ENCODE measurements at regions not wholly inside any gene's neighbourhood (a gene's known extent, or its start where the extent isn't known, plus 50 kb on each side); places are given as distances from the start of the nearest gene placed in this dataset.

DNA sequence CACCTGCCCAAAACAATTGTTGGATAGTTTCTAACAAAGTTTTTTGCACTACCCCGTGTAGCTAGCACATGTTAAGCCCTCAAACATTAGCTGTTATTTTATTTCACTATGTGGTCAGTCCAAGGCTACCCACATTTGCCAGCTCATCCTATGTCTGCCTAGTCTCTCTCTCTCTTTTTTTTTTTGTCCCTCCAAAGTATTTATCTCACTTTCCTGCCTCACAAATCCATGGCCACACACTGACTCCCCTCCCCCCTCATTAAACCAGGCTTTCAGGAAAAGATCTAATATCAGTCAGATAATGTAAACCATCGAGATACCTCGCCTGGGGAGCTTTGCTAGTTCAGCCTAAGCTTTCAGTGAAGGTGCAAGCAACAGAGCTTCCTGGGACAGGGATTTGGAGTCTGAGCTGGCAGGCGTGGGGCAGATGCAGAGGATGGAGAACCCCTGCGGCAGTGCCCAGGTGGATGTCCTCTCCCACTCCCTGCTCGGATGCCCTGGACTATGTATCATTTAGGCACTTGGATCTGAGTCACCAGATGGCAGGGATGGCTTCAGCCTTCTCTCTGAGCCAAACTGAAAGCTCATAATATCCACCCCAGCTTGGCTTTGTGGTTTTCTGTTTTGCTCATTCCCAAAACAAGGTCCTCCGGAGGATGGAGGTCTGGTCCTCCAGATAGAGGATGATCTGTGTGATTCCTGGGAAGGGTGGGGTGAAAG is 73.7 kb upstream of the FOXF1 start:
- 52% methylated on average over 6 of the region's 7 CpGs for WGBS (ENCODE audit: insufficient coverage, low coverage, low lambda C conversion rate, missing lambda C conversion rate)
- H3K9me3 ChIP-seq: no peaks in the 10 kb centered on the region
- H3K4me1 ChIP-seq: no peaks in the 10 kb centered on the region
- no peak overlapping the region for H3K27ac ChIP-seq
- no peaks in the 10 kb centered on the region for H3K36me3 ChIP-seq
- no peak for ATAC-seq
- no peaks in the 10 kb centered on the region for H3K27me3 ChIP-seq
- no peak for TF ChIP-seq POLR2A (IDR thresholded peaks at IDR 0.05)
- TF ChIP-seq CTCF (IDR thresholded peaks at IDR 0.05): no peak
- DNase-seq: no peak
- no peak overlapping the region for H3K4me3 ChIP-seq
- intact Hi-C loops (cut with DNase I): no loop called here

DNA sequence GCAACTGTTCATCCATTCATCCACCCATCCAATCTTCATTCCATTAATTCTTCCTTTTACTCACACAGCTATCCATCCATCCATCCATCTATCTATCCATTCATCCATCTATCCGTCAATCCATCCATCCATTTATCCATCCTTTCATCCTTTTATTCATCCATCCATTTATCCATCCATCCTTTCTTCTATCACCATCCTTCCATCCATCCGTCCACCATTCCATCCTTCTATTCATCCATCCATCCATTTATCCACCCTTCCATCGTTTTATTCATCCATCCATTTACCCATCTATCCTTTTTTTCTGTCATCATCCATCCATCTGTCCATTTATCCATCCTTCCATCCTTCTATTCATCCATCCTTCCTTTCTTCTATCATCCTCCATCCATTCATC is 73.0 kb upstream of the FOXF1 start:
- TF ChIP-seq CTCF (IDR thresholded peaks at IDR 0.05): no peak
- no peak for TF ChIP-seq POLR2A (IDR thresholded peaks at IDR 0.05)
- intact Hi-C loops (cut with DNase I): no loop called here
- no peaks in the 10 kb centered on the region for H3K36me3 ChIP-seq
- H3K27ac ChIP-seq: no peak overlapping the region
- H3K4me3 ChIP-seq: no peak overlapping the region
- DNase-seq (no peak), ATAC-seq (no peak)
- H3K27me3 ChIP-seq: no peaks in the 10 kb centered on the region
- H3K9me3 ChIP-seq: no peaks in the 10 kb centered on the region
- no peaks in the 10 kb centered on the region for H3K4me1 ChIP-seq
- 35% methylated on average over 3 of the region's 3 CpGs for WGBS (ENCODE audit: insufficient coverage, low coverage, low lambda C conversion rate, missing lambda C conversion rate)

GRCh38 chr16:86442703-86443102 is 67.6 kb upstream of the FOXF1 start:
- Histone ChIP-seq H3K9me3 (no peaks in the 10 kb centered on the region), H3K27ac (no peak overlapping the region), H3K4me3 (no peak overlapping the region), H3K27me3 (no peaks in the 10 kb centered on the region), H3K4me1 (no peaks in the 10 kb centered on the region), H3K36me3 (no peaks in the 10 kb centered on the region)
- intact Hi-C loops (cut with DNase I): no loop called here
- WGBS (ENCODE audit: insufficient coverage, low coverage, low lambda C conversion rate, missing lambda C conversion rate): 33% methylated on average over 5 of the region's 9 CpGs
- TF ChIP-seq CTCF (IDR thresholded peaks at IDR 0.05) (no peak), POLR2A (IDR thresholded peaks at IDR 0.05) (no peak)
- DNase-seq (no peak), ATAC-seq (no peak)

DNA sequence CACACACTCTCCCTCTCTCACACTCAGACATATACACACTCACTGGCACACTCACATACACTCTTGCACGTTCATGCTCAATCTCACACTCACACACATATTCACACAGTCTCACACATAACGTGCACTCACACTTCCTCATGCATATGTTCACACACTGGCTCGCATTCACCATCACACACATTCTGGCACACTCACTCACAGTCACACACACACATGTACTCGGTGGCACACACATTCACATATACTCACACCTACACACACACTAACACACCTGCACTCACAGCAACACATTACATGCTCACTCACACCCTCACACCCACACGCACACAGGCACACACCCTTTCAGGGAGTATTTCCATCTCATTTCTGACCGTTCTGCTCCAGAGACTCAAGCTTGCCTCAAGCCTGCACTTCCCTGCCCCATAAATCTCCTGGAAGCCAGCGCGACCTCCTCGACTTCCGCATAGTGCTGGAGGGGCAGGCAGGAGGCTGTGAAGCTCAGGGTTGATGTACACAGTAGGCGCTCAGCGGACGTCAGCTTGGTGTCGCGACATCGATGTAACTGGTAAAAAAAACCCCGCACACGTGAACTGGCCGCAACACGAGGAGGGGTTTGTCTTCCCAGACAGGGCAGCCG is 66.7 kb upstream of the FOXF1 start:
- Histone ChIP-seq H3K36me3 (no peaks in the 10 kb centered on the region), H3K9me3 (no peaks in the 10 kb centered on the region), H3K27me3 (no peaks in the 10 kb centered on the region), H3K27ac (no peak overlapping the region), H3K4me1 (no peaks in the 10 kb centered on the region), H3K4me3 (no peak overlapping the region)
- ATAC-seq (no peak), DNase-seq (no peak)
- intact Hi-C loops (cut with DNase I): no loop called here
- TF ChIP-seq POLR2A (IDR thresholded peaks at IDR 0.05) (no peak), CTCF (IDR thresholded peaks at IDR 0.05) (no peak)
- 73% methylated on average over 17 of the region's 21 CpGs for WGBS (ENCODE audit: insufficient coverage, low coverage, low lambda C conversion rate, missing lambda C conversion rate)
